Pancreas (tissue), 10 donors: ENCODE measurements at regions not wholly inside any gene's neighbourhood (a gene's known extent, or its start where the extent isn't known, plus 50 kb on each side); places are given as distances from the start of the nearest gene placed in this dataset.

Experiments used
- ATAC-seq, 4 donors: fragments of 200-7000 bp; cut with Tn5 transposase; one replicate each; pipeline versions ENCODE4 v1.8.0 to v1.9.1; 2020; ENCODE audit warnings: mild to moderate bottlenecking in 4 of 4, moderate library complexity in 4 of 4
- DNase-seq, 6 donors: peaks; one replicate each; pipeline ENCODE4 v3.0.0-alpha.2; 2020
- FAIRE-seq: peaks from 2 replicates; lab custom pipeline; 2012; peaks lifted over from hg19 to GRCh38; lab: Jason Lieb, UNC
- H3K27ac ChIP-seq, 4 donors: fragments of 200-600 bp; sonication (generic); 1 replicate in 3 of 4; 2 replicates in 1 of 4; pipeline versions ENCODE4 v1.5.0 to v1.8.0; 2020
- H3K27me3 ChIP-seq, 4 donors: fragments of 200-600 bp; one replicate each; pipeline ENCODE4 v1.8.0; 2021
- H3K36me3 ChIP-seq, 3 donors: fragments of 200-600 bp; sonication (generic) in 1 of 3; one replicate each; pipeline versions ENCODE4 v1.5.0 to v1.8.0; 2020 to 2021
- H3K4me1 ChIP-seq, 3 donors: fragments of 200-600 bp; one replicate each; pipeline ENCODE4 v1.8.0; 2021
- H3K4me3 ChIP-seq, 4 donors: fragments of 200-600 bp; sonication (generic) in 2 of 4; one replicate each; pipeline versions ENCODE4 v1.5.0 to v1.8.0; 2020 to 2021
- H3K9me3 ChIP-seq, 4 donors: fragments of 200-600 bp; one replicate each; pipeline ENCODE4 v1.8.0; 2021
- CTCF ChIP-seq, 4 donors: fragments of 200-600 bp; sonication (generic) in 3 of 4; IDR thresholded peaks; one replicate each; pipeline versions ENCODE4 v1.5.0 to v1.8.0; 2021; ENCODE audit warnings: antibody characterized with exemption in 4 of 4
- WGBS, 2 donors: extraction: QIAGEN DNeasy Blood & Tissue Kit; methylation state at CpG; one replicate each; pipeline ENCODE4 v1.1.7; 2013; 5-methylcytosine and 5-hydroxymethylcytosine counted together
- intact Hi-C, 3 donors: fragments of 100-400 bp; cut with DNase I; formaldehyde crosslinking; loops; one replicate each; pipeline versions ENCODE4 v1.11.1 to v1.14.2; 2022
- donor health status: healthy with polysubstance abuse.
- donor health status: DM: no; HTN: no; CAD: no; lungs with moderate emphysema.
- donor health status: DM: no; HTN: no; CAD: no.
- donor health status: control.
- donor health status: control.
- donor health status: Bipolar disorder and iron deficiency.
- donor health status: DM: yes; HTN: yes; CAD: no.
- donor health status: DM: no; HTN: no; CAD: no.
- donor health status: DM: no; HTN: no; CAD: no.
- donor health status: DM: yes; HTN: yes; CAD: no.

DNA sequence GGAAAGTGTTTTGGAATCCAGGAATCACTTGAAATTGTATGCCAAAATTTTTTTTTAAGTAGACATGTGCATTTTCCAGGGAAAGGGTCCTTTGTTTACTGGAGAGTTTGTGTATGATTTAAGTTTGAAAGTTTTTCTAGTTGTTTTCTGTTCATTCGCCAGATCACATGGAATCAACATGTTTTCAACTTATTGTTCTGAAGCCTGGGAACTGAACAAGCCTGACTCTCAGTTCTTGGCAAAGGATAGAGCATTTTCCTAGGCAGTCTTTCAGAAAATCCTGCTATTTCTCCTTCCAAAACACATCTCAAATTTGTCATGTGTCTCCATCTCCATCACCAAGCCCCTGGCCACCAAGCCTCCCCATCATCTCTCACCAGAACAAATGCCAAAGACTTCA, 374.8 kb downstream of the MAFB start:
- ATAC-seq (no peak), DNase-seq (no peak), FAIRE-seq (no peak)
- no peak overlapping the region for H3K27ac ChIP-seq
- TF ChIP-seq CTCF (IDR thresholded peaks at IDR 0.05) = no peak
- no peaks in the 10 kb centered on the region for H3K27me3 ChIP-seq
- no peaks in the 10 kb centered on the region for H3K9me3 ChIP-seq
- 63 to 68% methylated on average over 1 of the region's 1 CpG for WGBS, 2 donors
- no peaks in the 10 kb centered on the region for H3K36me3 ChIP-seq
- intact Hi-C loops = no loop called here
- no peaks in the 10 kb centered on the region for H3K4me1 ChIP-seq
- H3K4me3 ChIP-seq = no peak overlapping the region

- FAIRE-seq = no peak
- no peak overlapping the region for H3K4me3 ChIP-seq
- no peak overlapping the region for H3K27ac ChIP-seq
- H3K36me3 ChIP-seq = no peaks in the 10 kb centered on the region
- DNase-seq = no peak
- H3K4me1 ChIP-seq = no peaks in the 10 kb centered on the region
- TF ChIP-seq CTCF (IDR thresholded peaks at IDR 0.05) = no peak
- ATAC-seq = no peak
- WGBS, 2 donors = 57 to 63% methylated on average over 2 of the region's 2 CpGs
- intact Hi-C loops = no loop called here
- H3K27me3 ChIP-seq = no peaks in the 10 kb centered on the region
- no peaks in the 10 kb centered on the region for H3K9me3 ChIP-seq
Measured at GRCh38 chr20:40313730-40314129, 375.3 kb downstream of the MAFB start.

- no peaks in the 10 kb centered on the region for H3K36me3 ChIP-seq
- no peaks in the 10 kb centered on the region for H3K9me3 ChIP-seq
- no peak for TF ChIP-seq CTCF (IDR thresholded peaks at IDR 0.05)
- no peaks in the 10 kb centered on the region for H3K4me1 ChIP-seq
- H3K4me3 ChIP-seq = no peak overlapping the region
- H3K27me3 ChIP-seq = no peaks in the 10 kb centered on the region
- FAIRE-seq (no peak), DNase-seq (no peak), ATAC-seq (no peak)
- 78 to 85% methylated on average over 6 of the region's 6 CpGs for WGBS, 2 donors
- intact Hi-C loops = no loop called here
- no peak overlapping the region for H3K27ac ChIP-seq
Measured at GRCh38 chr20:40309731-40310130, 379.3 kb downstream of the MAFB start.

DNA sequence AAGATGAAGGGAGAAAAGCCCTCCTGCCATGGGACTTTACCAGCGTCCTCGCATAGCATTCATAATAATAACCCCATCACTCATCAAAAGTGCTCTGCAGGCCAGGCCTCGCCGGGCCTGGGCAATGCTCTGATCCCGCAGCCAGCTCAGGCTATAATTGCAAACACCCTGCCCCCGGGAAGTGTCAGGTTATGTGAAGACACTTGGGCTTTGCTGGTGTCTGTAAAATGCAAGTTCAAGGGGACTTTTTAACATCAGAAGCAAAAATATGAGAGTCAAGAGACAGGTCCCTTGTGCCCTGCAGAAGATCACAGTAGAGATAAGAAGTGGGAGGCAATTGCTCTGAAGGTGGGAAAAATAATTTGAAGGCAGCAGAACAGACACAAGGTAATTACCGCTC, 381.0 kb downstream of the MAFB start:
- Histone ChIP-seq H3K27ac (no peak overlapping the region), H3K4me3 (no peak overlapping the region), H3K4me1 (no peaks in the 10 kb centered on the region), H3K27me3 (no peaks in the 10 kb centered on the region), H3K36me3 (no peaks in the 10 kb centered on the region), H3K9me3 (no peaks in the 10 kb centered on the region)
- ATAC-seq = no peak
- FAIRE-seq = no peak
- TF ChIP-seq CTCF (IDR thresholded peaks at IDR 0.05) = no peak
- 65 to 69% methylated on average over 7 of the region's 7 CpGs for WGBS, 2 donors
- DNase-seq = no peak
- intact Hi-C loops = no loop called here

- no peak overlapping the region for H3K27ac ChIP-seq
- H3K4me1 ChIP-seq = no peaks in the 10 kb centered on the region
- H3K9me3 ChIP-seq = no peaks in the 10 kb centered on the region
- no peaks in the 10 kb centered on the region for H3K27me3 ChIP-seq
- ATAC-seq (no peak), DNase-seq (no peak), FAIRE-seq (no peak)
- no peaks in the 10 kb centered on the region for H3K36me3 ChIP-seq
- no peak for TF ChIP-seq CTCF (IDR thresholded peaks at IDR 0.05)
- H3K4me3 ChIP-seq = no peak overlapping the region
- WGBS, 2 donors = 70 to 84% methylated on average over 3 of the region's 3 CpGs
- intact Hi-C loops = no loop called here
Measured at GRCh38 chr20:40307268-40307667, 381.8 kb downstream of the MAFB start.
